ENCODE measurements at regions not wholly inside any gene's neighbourhood (a gene's known extent, or its start where the extent isn't known, plus 50 kb on each side); places are given as distances from the start of the nearest gene placed in this dataset.
A peak's percentile ranks its signal among the peaks of the same experiment; 100 is the strongest.

DNA sequence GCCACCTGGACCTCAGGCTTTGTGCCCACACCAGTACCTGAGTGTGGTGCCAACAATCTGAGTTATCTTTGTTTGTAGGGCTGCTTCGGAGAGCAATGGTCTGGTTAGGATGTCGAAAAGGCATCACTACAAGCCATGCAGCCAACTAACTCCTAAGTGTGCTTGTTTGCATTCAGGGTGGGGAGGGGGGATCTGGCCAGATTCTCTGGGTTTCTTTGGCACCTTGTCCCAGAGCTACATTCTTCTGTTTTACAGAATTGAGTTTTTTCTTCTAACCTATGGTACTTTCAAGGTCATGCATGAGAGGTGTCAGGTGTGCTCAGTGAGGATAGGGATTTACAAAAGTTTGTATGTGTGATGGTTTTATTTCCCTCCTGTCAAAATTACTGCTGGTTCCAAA, 391.4 kb upstream of the RARB start:
- ChIA-PET CTCF (interaction anchor here (0.6 to 10.7 kb wide), 4 partner anchors 14 to 558 kb away, joined by 3 to 91 read pairs (median 32); no protein-coding TSS in a partner anchor), POLR2A (no interaction called here)
- TF ChIP-seq, protein P1, sequence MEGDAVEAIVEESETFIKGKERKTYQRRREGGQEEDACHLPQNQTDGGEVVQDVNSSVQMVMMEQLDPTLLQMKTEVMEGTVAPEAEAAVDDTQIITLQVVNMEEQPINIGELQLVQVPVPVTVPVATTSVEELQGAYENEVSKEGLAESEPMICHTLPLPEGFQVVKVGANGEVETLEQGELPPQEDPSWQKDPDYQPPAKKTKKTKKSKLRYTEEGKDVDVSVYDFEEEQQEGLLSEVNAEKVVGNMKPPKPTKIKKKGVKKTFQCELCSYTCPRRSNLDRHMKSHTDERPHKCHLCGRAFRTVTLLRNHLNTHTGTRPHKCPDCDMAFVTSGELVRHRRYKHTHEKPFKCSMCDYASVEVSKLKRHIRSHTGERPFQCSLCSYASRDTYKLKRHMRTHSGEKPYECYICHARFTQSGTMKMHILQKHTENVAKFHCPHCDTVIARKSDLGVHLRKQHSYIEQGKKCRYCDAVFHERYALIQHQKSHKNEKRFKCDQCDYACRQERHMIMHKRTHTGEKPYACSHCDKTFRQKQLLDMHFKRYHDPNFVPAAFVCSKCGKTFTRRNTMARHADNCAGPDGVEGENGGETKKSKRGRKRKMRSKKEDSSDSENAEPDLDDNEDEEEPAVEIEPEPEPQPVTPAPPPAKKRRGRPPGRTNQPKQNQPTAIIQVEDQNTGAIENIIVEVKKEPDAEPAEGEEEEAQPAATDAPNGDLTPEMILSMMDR (IDR thresholded peaks at IDR 0.05; ENCODE audit: insufficient read depth, low read length, missing control alignments), result no peak

DNA sequence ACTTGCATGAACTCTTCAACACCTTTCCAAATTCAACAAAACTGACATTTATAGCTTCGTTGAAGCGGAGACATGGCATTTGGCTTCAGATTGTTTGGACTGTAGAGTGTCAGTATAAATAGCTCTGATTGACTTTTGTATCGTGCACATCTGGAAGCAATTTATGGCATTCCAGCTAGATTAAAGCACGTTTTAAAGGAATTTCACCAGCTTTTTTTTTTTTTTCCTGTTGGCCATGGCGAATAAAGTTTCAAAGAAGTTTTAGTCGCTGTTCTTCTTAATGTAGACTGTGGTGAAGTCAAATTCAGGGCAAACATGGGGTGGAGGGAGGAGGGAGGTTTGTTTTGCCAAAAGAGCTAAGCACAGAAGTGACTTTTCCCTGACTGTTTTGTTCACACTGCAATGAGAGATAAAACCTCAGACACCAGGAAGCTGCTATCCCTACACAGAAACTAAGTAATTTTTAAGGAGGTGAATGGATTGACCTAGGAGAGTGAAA, 391.0 kb upstream of the RARB start:
- ChIA-PET CTCF (interaction anchor here (0.6 to 10.7 kb wide), 5 partner anchors 10 to 557 kb away, joined by 3 to 91 read pairs (median 5); no protein-coding TSS in a partner anchor), POLR2A (interaction anchor here (0.5 to 0.7 kb wide), 2 partner anchors 56 to 1115 kb away, joined by 3 read pairs; no protein-coding TSS in a partner anchor)
- DNase-seq (ENCODE audit: low read depth, low spot score), result peak; percentile 51
- TF ChIP-seq, protein P1 (IDR thresholded peaks at IDR 0.05; ENCODE audit: insufficient read depth, low read length, missing control alignments), result no peak
- H3K4me3 ChIP-seq (ENCODE audit: low read depth, low read length), result no peak overlapping the region

More for the DNA sequence above, 391.4 kb upstream of the RARB start:
- H3K4me3 ChIP-seq (ENCODE audit: low read depth, low read length), result no peak overlapping the region
- no peak for DNase-seq (ENCODE audit: low read depth, low spot score)

DNA sequence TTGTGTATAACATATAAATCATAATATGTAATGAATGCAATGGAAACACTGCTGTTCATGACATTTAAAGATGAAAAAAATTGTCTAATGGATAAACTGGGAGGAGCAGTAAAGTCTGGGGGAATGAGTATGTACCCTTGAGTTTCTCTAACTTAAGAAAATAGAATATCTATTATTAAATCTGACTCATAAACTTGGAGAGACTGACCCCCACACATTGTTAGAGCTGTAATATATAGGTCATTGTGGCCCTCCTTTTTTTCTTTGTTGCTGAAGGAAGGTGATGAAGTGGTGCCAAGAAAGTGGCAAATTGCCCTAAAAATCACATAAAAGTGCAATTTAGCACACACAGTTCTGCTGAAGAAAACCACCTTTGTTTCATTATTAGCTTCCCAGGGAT, 389.8 kb upstream of the RARB start:
- DNase-seq (ENCODE audit: low read depth, low spot score), result no peak
- ChIA-PET CTCF (interaction anchor here (1.8 to 10.7 kb wide), 5 partner anchors 12 to 556 kb away, joined by 4 to 91 read pairs (median 26); no protein-coding TSS in a partner anchor), POLR2A (interaction anchor here (0.6 kb wide), 1 partner anchor 818 kb away, joined by 3 read pairs; no protein-coding TSS in a partner anchor)

DNA sequence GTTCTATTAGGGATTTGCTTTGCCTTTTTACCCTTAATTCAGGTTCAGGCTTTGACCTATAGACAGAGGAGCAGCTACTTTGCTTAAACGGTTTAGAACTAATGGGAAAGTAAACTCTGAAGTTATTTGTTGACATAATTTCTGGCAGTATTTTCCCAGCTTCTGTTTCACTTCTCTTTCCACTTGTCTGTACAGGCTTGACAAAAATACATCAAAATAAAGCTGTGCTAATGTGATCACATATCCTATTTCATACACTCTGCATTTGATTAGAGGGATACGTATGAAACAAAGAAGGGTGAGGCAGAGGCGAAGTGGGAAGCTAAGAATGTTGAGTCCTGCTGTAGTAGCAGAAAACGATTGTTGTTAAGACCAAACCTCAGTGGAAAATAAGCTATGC, 389.1 kb upstream of the RARB start:
- H3K4me3 ChIP-seq (ENCODE audit: low read depth, low read length), result no peak overlapping the region
- TF ChIP-seq, protein P1 (IDR thresholded peaks at IDR 0.05; ENCODE audit: insufficient read depth, low read length, missing control alignments), result no peak
- POLR2A ChIA-PET, result interaction anchor here (0.6 kb wide), 1 partner anchor 819 kb away, joined by 3 read pairs; no protein-coding TSS in a partner anchor
- DNase-seq (ENCODE audit: low read depth, low spot score), result no peak
- CTCF ChIA-PET, result interaction anchor here (1.1 to 10.7 kb wide), 3 partner anchors 16 to 555 kb away, joined by 4 to 91 read pairs (median 26); no protein-coding TSS in a partner anchor

More for the DNA sequence above, 389.8 kb upstream of the RARB start:
- H3K4me3 ChIP-seq (ENCODE audit: low read depth, low read length), result no peak overlapping the region
- TF ChIP-seq, protein P1 (IDR thresholded peaks at IDR 0.05; ENCODE audit: insufficient read depth, low read length, missing control alignments), result no peak

DNA sequence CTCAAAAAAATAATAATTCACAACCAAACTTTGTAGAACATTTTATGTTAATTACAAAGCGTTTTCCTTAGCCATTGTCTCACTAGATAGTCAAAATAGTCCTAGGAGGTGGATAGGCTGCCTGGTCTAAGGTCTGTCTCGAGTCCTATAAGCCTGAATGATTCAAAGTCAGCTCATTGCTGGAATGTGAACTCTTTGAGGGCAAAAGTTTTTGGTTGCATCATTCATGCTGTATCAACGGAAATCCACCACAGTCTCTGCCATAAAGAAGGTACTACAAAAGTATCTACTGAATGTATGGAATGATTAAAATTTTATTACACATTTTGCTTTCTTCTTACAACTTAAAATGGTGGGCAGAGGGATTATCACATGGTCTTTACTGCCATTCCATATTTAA, 387.3 kb upstream of the RARB start:
- peak; percentile 60 for DNase-seq (ENCODE audit: low read depth, low spot score)
- ChIA-PET POLR2A (no interaction called here), CTCF (interaction anchor here (3.7 to 10.7 kb wide), 2 partner anchors 18 to 553 kb away, joined by 26 to 91 read pairs; no protein-coding TSS in a partner anchor)
- no peak overlapping the region for H3K4me3 ChIP-seq (ENCODE audit: low read depth, low read length)
- TF ChIP-seq, protein P1 (IDR thresholded peaks at IDR 0.05; ENCODE audit: insufficient read depth, low read length, missing control alignments), result no peak

DNA sequence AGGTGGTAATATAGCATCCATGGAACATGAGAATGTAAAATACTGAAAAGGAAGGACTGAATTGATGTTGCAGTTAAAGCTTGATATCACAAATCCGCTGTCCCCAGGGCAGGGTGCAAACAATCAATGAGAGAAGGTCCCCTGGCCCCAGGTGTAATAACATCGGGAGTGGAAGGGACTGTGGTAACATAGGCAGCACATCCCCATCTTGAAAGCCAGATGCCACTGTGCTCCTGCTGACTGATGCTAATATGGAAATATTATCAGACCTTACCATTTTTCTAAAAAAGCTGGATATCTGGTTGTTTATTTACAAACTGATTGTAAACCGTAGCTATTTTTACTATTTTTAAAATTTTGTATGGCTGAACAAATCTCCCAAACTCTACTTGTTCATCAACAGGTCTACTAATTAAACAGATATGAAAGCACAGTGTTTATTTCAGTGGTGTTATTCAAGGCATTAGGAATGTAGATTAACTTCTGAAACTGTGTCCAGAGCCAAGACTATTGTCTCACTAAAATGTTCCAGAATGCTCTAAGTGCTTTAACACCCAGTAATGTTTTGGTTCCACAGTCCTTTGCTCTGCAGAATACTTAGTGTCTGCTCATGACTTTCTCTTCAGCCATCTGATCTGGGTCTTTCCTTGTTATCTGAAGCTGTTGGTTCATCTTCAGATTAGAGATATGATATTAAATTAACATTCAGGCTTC, 386.0 kb upstream of the RARB start:
- ChIA-PET CTCF (interaction anchor here (1.3 to 3.7 kb wide), 4 partner anchors 9 to 552 kb away, joined by 5 to 26 read pairs (median 8); no protein-coding TSS in a partner anchor), POLR2A (interaction anchor here (0.6 to 1.0 kb wide), 2 partner anchors 13 to 43 kb away, joined by 3 to 4 read pairs; no protein-coding TSS in a partner anchor)
- TF ChIP-seq, protein P1 (IDR thresholded peaks at IDR 0.05; ENCODE audit: insufficient read depth, low read length, missing control alignments), result no peak
- no peak overlapping the region for H3K4me3 ChIP-seq (ENCODE audit: low read depth, low read length)
- DNase-seq (ENCODE audit: low read depth, low spot score), result no peak

Data from AG04449 (cell line).